H1 (cell line): ENCODE measurements at regions not wholly inside any gene's neighbourhood (a gene's known extent, or its start where the extent isn't known, plus 50 kb on each side); places are given as distances from the start of the nearest gene placed in this dataset.

Source experiments
- CTCF ChIA-PET: fragments of 300-600 bp; sonication (Branson Sonifier 250); formaldehyde crosslinking; loops from one replicate; lab custom pipeline; 2021; ENCODE audit not compliant: partially characterized antibody; lab: Charles Lee
- POLR2A ChIA-PET: fragments of 300-600 bp; sonication (Branson Sonifier 250); formaldehyde crosslinking; loops from one replicate; lab custom pipeline; 2021; ENCODE audit warnings: inconsistent platforms; ENCODE audit not compliant: partially characterized antibody; lab: Charles Lee
- DNase-seq, 2 experiments: peaks; one replicate each; pipeline versions ENCODE4 v3.0.0 to v3.0.0-alpha.2; 2010 to 2022; ENCODE audit warnings: low spot score in 2 of 2, low read depth in 1 of 2, mixed read lengths in 1 of 2
- FAIRE-seq: peaks from 2 replicates; lab custom pipeline; 2011; peaks lifted over from hg19 to GRCh38; lab: Jason Lieb, UNC
- H2AFZ ChIP-seq: 2 replicates; pipeline ENCODE4 v1.8.1; 2012; ENCODE audit warnings: low read length, inconsistent platforms
- H2AK5ac ChIP-seq: 2 replicates; pipeline ENCODE4 v1.6.1; 2013; ENCODE audit warnings: low read depth, low read length
- H2BK120ac ChIP-seq: replicated peaks from 2 replicates; pipeline ENCODE3; 2013; ENCODE audit warnings: low read depth, low read length, inconsistent platforms
- H2BK12ac ChIP-seq: 2 replicates; pipeline ENCODE4 v1.6.1; 2013; ENCODE audit warnings: low read depth, low read length
- H2BK15ac ChIP-seq: 2 replicates; pipeline ENCODE4 v1.6.1; 2013; ENCODE audit warnings: low read length
- H2BK20ac ChIP-seq: 2 replicates; pipeline ENCODE4 v1.6.1; 2013; ENCODE audit warnings: low read length
- H2BK5ac ChIP-seq: 2 replicates; pipeline ENCODE4 v1.6.1; 2013; ENCODE audit warnings: low read depth, low read length
- H3K14ac ChIP-seq: 2 replicates; pipeline ENCODE4 v1.6.1; 2013; ENCODE audit warnings: inconsistent platforms; ENCODE audit not compliant: insufficient read length
- H3K18ac ChIP-seq: 2 replicates; pipeline ENCODE4 v1.6.1; 2013; ENCODE audit warnings: low read length; ENCODE audit errors: extremely low read depth
- H3K23ac ChIP-seq: 2 replicates; pipeline ENCODE4 v1.6.1; 2013; ENCODE audit warnings: inconsistent platforms; ENCODE audit not compliant: insufficient read length
- H3K23me2 ChIP-seq: 2 replicates; pipeline ENCODE4 v1.6.1; 2013; ENCODE audit warnings: low read depth, low read length
- H3K27ac ChIP-seq: 2 replicates; pipeline ENCODE4 v1.6.1; 2011; ENCODE audit warnings: low read depth, low read length, inconsistent platforms
- H3K27me3 ChIP-seq, 4 experiments: replicated peaks in 1 of 4; 1 replicate in 1 of 4; 2 replicates in 3 of 4; pipeline versions ENCODE4 v1.6.1 to v1.8.1; 2011 to 2013; ENCODE audit warnings: low read length in 3 of 4, mild to moderate bottlenecking in 3 of 4, inconsistent platforms in 2 of 4, mixed read lengths in 2 of 4, moderate library complexity in 1 of 4; ENCODE audit not compliant: control insufficient read depth in 3 of 4, insufficient read depth in 3 of 4; ENCODE audit errors: extremely low read depth in 1 of 4
- H3K36me3 ChIP-seq, 4 experiments: 2 replicates each; pipeline versions ENCODE4 v1.6.1 to v1.8.1; 2011 to 2013; ENCODE audit warnings: mild to moderate bottlenecking in 4 of 4, low read length in 3 of 4, moderate library complexity in 2 of 4, control low read depth in 1 of 4, inconsistent platforms in 1 of 4; ENCODE audit not compliant: insufficient read depth in 4 of 4, control insufficient read depth in 2 of 4
- H3K4ac ChIP-seq: replicated peaks from 2 replicates; pipeline ENCODE3; 2013; ENCODE audit warnings: low read length, low read depth, mixed read lengths, inconsistent platforms; ENCODE audit not compliant: insufficient read length
- H3K4me1 ChIP-seq, 4 experiments: replicated peaks in 1 of 4; 1 replicate in 1 of 4; 2 replicates in 3 of 4; pipeline versions ENCODE4 v1.6.1 to v1.8.1; 2011 to 2013; ENCODE audit warnings: low read length in 3 of 4, inconsistent platforms in 2 of 4, mixed read lengths in 1 of 4; ENCODE audit not compliant: insufficient read depth in 4 of 4, control insufficient read depth in 3 of 4
- H3K4me2 ChIP-seq, 2 experiments: 2 replicates each; pipeline versions ENCODE4 v1.6.1 to v1.8.1; 2011 to 2013; ENCODE audit warnings: low read depth in 2 of 2, low read length in 2 of 2, control low read depth in 1 of 2, inconsistent platforms in 1 of 2, mild to moderate bottlenecking in 1 of 2; ENCODE audit not compliant: insufficient read depth in 1 of 2
- H3K4me3 ChIP-seq, 4 experiments: fragments of 200-600, 300-600 bp in 1 of 4; sonication (generic), shearing (Covaris generic), sonication (Bioruptor Twin) in 1 of 4; 2 replicates each; pipeline versions ENCODE4 v1.5.1 to v1.8.1; 2011 to 2016; ENCODE audit warnings: low read length in 4 of 4, low read depth in 3 of 4, control low read depth in 2 of 4, inconsistent platforms in 2 of 4, mild to moderate bottlenecking in 2 of 4, mixed read lengths in 1 of 4, moderate library complexity in 1 of 4; ENCODE audit not compliant: insufficient read depth in 2 of 4; ENCODE audit errors: extremely low read depth in 1 of 4
- H3K56ac ChIP-seq: replicated peaks from 2 replicates; pipeline ENCODE3; 2013; ENCODE audit warnings: low read depth, mild to moderate bottlenecking, mixed read lengths, low read length, inconsistent platforms; ENCODE audit not compliant: insufficient read length
- H3K79me1 ChIP-seq: 2 replicates; pipeline ENCODE4 v1.6.1; 2013; ENCODE audit warnings: low read depth, low read length, control low read depth
- H3K79me2 ChIP-seq, 2 experiments: 2 replicates each; pipeline versions ENCODE4 v1.6.1 to v1.8.1; 2012 to 2013; ENCODE audit warnings: low read length in 2 of 2, mild to moderate bottlenecking in 2 of 2, inconsistent platforms in 1 of 2; ENCODE audit not compliant: insufficient read depth in 2 of 2, control insufficient read depth in 1 of 2
- H3K9ac ChIP-seq, 4 experiments: replicated peaks in 1 of 4; 1 replicate in 1 of 4; 2 replicates in 3 of 4; pipeline versions ENCODE4 v1.6.1 to v1.8.1; 2011 to 2013; ENCODE audit warnings: low read depth in 3 of 4, low read length in 3 of 4, control low read depth in 2 of 4, mild to moderate bottlenecking in 2 of 4, moderate library complexity in 2 of 4, inconsistent platforms in 1 of 4; ENCODE audit errors: extremely low read depth in 1 of 4
- H3K9me3 ChIP-seq, 2 experiments: 2 replicates each; pipeline versions ENCODE4 v1.6.1 to v1.8.1; 2012 to 2013; ENCODE audit warnings: mild to moderate bottlenecking in 2 of 2, moderate library complexity in 2 of 2, control low read depth in 1 of 2, inconsistent platforms in 1 of 2, low read depth in 1 of 2, low read length in 1 of 2, mixed read lengths in 1 of 2; ENCODE audit not compliant: insufficient read depth in 2 of 2
- H4K20me1 ChIP-seq, 2 experiments: replicated peaks in 1 of 2; 2 replicates each; pipeline versions ENCODE3 to v1.8.1; 2011 to 2013; ENCODE audit warnings: inconsistent platforms in 2 of 2, low read length in 2 of 2, mild to moderate bottlenecking in 1 of 2; ENCODE audit not compliant: insufficient read depth in 2 of 2, control insufficient read depth in 1 of 2
- H4K5ac ChIP-seq: 2 replicates; pipeline ENCODE4 v1.6.1; 2013; ENCODE audit warnings: low read length, low read depth, mixed read lengths, inconsistent platforms; ENCODE audit not compliant: insufficient read length
- H4K8ac ChIP-seq: 2 replicates; pipeline ENCODE4 v1.8.0; 2013; ENCODE audit warnings: mild to moderate bottlenecking, moderate library complexity, low read length, inconsistent platforms; ENCODE audit not compliant: insufficient read depth; ENCODE audit errors: extremely low read depth
- H4K91ac ChIP-seq: replicated peaks from 2 replicates; pipeline ENCODE3; 2013; ENCODE audit warnings: low read length, mixed read lengths, inconsistent platforms; ENCODE audit not compliant: insufficient read length
- BRCA1 ChIP-seq: IDR thresholded peaks from 2 replicates; pipeline ENCODE4 v1.6.1; 2012; ENCODE audit warnings: low read depth, low read length, improper control_type of control experiment
- HDAC6 ChIP-seq: IDR thresholded peaks from one replicate; pipeline ENCODE4 v1.7.1; 2012; ENCODE audit warnings: low read depth, mild to moderate bottlenecking, inconsistent platforms, low read length, moderate library complexity
- MAFK ChIP-seq: IDR thresholded peaks from 2 replicates; pipeline ENCODE4 v1.6.1; 2012; ENCODE audit warnings: low read depth, mild to moderate bottlenecking, improper control_type of control experiment, low read length
- SAP30 ChIP-seq: fragments of 300-600 bp; sonication (generic); IDR thresholded peaks from 2 replicates; pipeline ENCODE4 v1.7.1; 2012; ENCODE audit warnings: low read length, moderate library complexity, mild to moderate bottlenecking, inconsistent platforms; ENCODE audit not compliant: insufficient read depth, insufficient replicate concordance
- SUZ12 ChIP-seq: fragments of 200-600 bp; sonication (generic); IDR thresholded peaks from 2 replicates; pipeline ENCODE4 v1.6.1; 2012; ENCODE audit warnings: mild to moderate bottlenecking, inconsistent platforms, low read length, moderate library complexity, mixed read lengths
- TBP ChIP-seq: IDR thresholded peaks from 2 replicates; pipeline ENCODE4 v1.6.1; 2011; ENCODE audit warnings: low read depth, low read length, improper control_type of control experiment
- WGBS, 2 experiments: shearing (Covaris generic) in 1 of 2; methylation state at CpG; one replicate each; pipeline versions ENCODE4 v1.1.6 to v1.1.7; 2013 to 2015; ENCODE audit warnings: low lambda C conversion rate in 2 of 2, mixed read lengths in 2 of 2, inconsistent platforms in 1 of 2, low coverage in 1 of 2, missing lambda C conversion rate in 1 of 2; ENCODE audit not compliant: insufficient replicate concordance in 2 of 2, insufficient coverage in 1 of 2, insufficient read length in 1 of 2; ENCODE audit errors: extremely low coverage in 1 of 2, missing lambda C conversion rate in 1 of 2; 5-methylcytosine and 5-hydroxymethylcytosine counted together

DNA sequence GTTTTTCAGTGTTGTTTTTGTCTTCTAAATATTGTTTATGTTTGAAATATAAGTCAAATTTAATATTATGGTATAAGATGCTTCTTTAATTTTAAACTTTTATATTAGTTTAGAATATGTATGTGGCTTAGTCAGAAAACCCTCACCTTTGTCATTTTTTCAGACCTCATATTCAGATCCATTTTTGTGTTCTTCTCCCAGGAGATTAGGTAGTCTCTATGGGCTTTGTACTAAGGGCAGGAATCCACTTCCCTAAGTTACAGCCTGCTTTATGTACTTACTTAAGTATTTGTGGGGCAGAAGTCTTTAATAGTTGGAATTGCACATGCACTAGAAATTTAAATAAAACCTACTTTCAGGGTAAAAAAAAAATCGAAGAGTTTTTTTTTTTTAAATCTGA, 63.5 kb upstream of the TENM3 start:
- H3K9ac ChIP-seq: no peak overlapping the region
- H2AK5ac ChIP-seq: no peak overlapping the region
- no peak for DNase-seq
- H4K20me1 ChIP-seq: no peaks in the 10 kb centered on the region
- no peak overlapping the region for H4K8ac ChIP-seq
- H3K23me2 ChIP-seq: no peaks in the 10 kb centered on the region
- H3K27ac ChIP-seq: no peak overlapping the region
- POLR2A ChIA-PET: no interaction called here
- no peak overlapping the region for H2AFZ ChIP-seq
- no peak overlapping the region for H3K4ac ChIP-seq
- peaks cover 0 to 14% (median 5%) of the 10 kb centered on the region in 4 experiments; a peak in 4 of 7 replicates for H3K4me1 ChIP-seq
- H2BK12ac ChIP-seq: no peak overlapping the region
- no peak overlapping the region for H3K56ac ChIP-seq
- no peak overlapping the region for H2BK120ac ChIP-seq
- H3K27me3 ChIP-seq: no peaks in the 10 kb centered on the region
- H3K14ac ChIP-seq: no peak overlapping the region
- 69% methylated on average over 1 of the region's 1 CpG; no CpG with 5 or more reads in 1 of the 2 experiments for WGBS, 2 experiments
- TF ChIP-seq SUZ12 (no peak), BRCA1 (no peak), HDAC6 (no peak), SAP30 (no peak), MAFK (no peak), TBP (no peak)
- TF ChIP-seq, all 59 proteins: peak for 0
- no peaks in the 10 kb centered on the region for H3K36me3 ChIP-seq
- peaks cover 0 to 20% of the 10 kb centered on the region in 2 experiments; a peak in 2 of 4 replicates for H3K79me2 ChIP-seq
- no peaks in the 10 kb centered on the region for H3K79me1 ChIP-seq
- H2BK15ac ChIP-seq: no peak overlapping the region
- H3K4me2 ChIP-seq: no peak overlapping the region
- CTCF ChIA-PET: no interaction called here
- H2BK20ac ChIP-seq: no peak overlapping the region
- H3K18ac ChIP-seq: no peak overlapping the region; the same call in 1 of the 2 replicates
- no peak overlapping the region for H4K91ac ChIP-seq
- peak overlapping the region; percentile 93 for H4K5ac ChIP-seq
- FAIRE-seq: no peak
- H3K23ac ChIP-seq: no peak overlapping the region
- H3K4me3 ChIP-seq: no peak overlapping the region
- H3K9me3 ChIP-seq: no peaks in the 10 kb centered on the region
- no peak overlapping the region for H2BK5ac ChIP-seq
